Skeletal muscle satellite cell (primary cell): ENCODE measurements at regions not wholly inside any gene's neighbourhood (a gene's known extent, or its start where the extent isn't known, plus 50 kb on each side); places are given as distances from the start of the nearest gene placed in this dataset.

Source experiments
- H3K27me3 ChIP-seq: 2 replicates; pipeline ENCODE4 v1.7.0; 2013; ENCODE audit warnings: low read length; ENCODE audit not compliant: control insufficient read depth, insufficient read depth
- H3K36me3 ChIP-seq: 2 replicates; pipeline ENCODE4 v1.7.0; 2013; ENCODE audit warnings: mild to moderate bottlenecking, control low read depth, low read length; ENCODE audit not compliant: insufficient read depth
- H3K4me1 ChIP-seq: 2 replicates; pipeline ENCODE4 v1.7.0; 2013; ENCODE audit warnings: low read length; ENCODE audit not compliant: control insufficient read depth, insufficient read depth
- H3K4me2 ChIP-seq: 2 replicates; pipeline ENCODE4 v1.7.0; 2013; ENCODE audit warnings: mild to moderate bottlenecking, low read length
- H3K4me3 ChIP-seq: 2 replicates; pipeline ENCODE4 v1.7.0; 2013; ENCODE audit warnings: low read length
- H3K9ac ChIP-seq: 2 replicates; pipeline ENCODE4 v1.7.0; 2013; ENCODE audit warnings: mild to moderate bottlenecking, low read depth, low read length, moderate library complexity
- H3K9me3 ChIP-seq: replicated peaks from 2 replicates; pipeline ENCODE4 v1.7.0; 2013; ENCODE audit warnings: mild to moderate bottlenecking, control low read depth, low read length

DNA sequence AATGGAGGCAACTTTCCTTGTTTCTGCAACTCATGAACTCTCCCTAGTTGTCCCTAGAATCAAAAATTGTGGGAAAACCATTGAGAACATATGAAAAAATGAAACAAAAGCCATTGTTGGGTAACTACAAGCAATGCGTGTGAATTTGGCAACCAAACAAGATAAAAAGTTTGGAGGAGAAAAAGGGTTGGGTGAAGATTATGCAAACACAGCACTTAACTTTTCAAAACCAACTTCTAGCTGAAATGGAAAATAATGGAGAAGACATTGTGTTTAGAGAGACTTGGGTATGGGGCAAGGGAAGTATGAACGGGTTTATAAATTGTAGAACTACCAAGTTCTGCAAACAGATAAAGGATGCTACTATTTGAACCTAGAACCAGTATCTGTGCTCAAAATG is 89.0 kb upstream of the SVIL start:
- no peaks in the 10 kb centered on the region for H3K4me1 ChIP-seq
- H3K4me2 ChIP-seq: no peak overlapping the region
- no peaks in the 10 kb centered on the region for H3K27me3 ChIP-seq
- no peaks in the 10 kb centered on the region for H3K9me3 ChIP-seq
- H3K36me3 ChIP-seq: no peaks in the 10 kb centered on the region
- H3K9ac ChIP-seq: no peak overlapping the region
- H3K4me3 ChIP-seq: no peak overlapping the region

- no peaks in the 10 kb centered on the region for H3K4me1 ChIP-seq
- H3K9me3 ChIP-seq: no peaks in the 10 kb centered on the region
- no peaks in the 10 kb centered on the region for H3K36me3 ChIP-seq
- H3K27me3 ChIP-seq: no peaks in the 10 kb centered on the region
- no peak overlapping the region for H3K4me3 ChIP-seq
- H3K9ac ChIP-seq: no peak overlapping the region
- H3K4me2 ChIP-seq: no peak overlapping the region
Measured at GRCh38 chr10:29722777-29723176, 88.0 kb upstream of the SVIL start.

DNA sequence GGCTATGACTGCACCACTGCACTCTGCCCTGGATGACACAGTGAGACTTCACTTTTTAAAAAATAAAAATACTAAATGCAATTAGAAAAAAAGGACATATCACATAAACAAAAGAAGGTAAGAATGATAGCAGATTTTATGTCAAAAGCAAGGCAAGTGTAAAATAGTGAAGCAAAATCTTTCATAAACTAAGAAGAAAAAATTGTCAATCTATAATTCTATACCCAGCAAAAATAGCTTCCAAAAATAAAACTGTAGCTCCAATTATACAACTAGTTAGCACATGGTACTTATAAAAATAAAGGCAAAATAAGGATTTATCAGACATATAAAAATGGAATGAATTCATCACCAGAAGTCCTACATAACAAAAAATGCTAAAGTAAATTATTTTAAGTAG is 85.4 kb upstream of the SVIL start:
- Histone ChIP-seq H3K4me1 (no peaks in the 10 kb centered on the region), H3K36me3 (no peaks in the 10 kb centered on the region), H3K27me3 (no peaks in the 10 kb centered on the region), H3K4me3 (no peak overlapping the region), H3K9ac (no peak overlapping the region), H3K4me2 (no peak overlapping the region), H3K9me3 (no peaks in the 10 kb centered on the region)

DNA sequence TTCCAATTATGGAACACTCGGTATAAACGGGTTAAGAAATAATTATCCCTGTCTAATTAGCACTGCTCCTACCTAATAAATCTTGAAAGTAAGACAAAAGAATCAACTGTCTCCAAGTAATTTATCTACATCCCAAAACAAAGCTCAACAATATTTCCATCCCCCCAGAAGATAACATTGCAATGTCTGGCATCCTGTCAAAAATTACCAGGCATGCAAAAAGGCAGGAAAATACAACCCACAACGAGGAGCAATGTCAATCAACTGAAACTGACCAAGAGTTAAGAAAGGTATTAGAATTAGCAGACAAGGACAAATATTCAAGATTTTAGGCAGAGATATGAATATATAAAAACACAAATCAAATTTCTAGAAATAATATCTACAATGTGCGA is 84.5 kb upstream of the SVIL start:
- no peaks in the 10 kb centered on the region for H3K9me3 ChIP-seq
- no peak overlapping the region for H3K4me3 ChIP-seq
- H3K9ac ChIP-seq: no peak overlapping the region
- H3K4me2 ChIP-seq: no peak overlapping the region
- H3K36me3 ChIP-seq: no peaks in the 10 kb centered on the region
- H3K27me3 ChIP-seq: no peaks in the 10 kb centered on the region
- peaks cover 4% of the 10 kb centered on the region for H3K4me1 ChIP-seq

- Histone ChIP-seq H3K4me1 (peaks cover 14% of the 10 kb centered on the region), H3K4me2 (no peak overlapping the region), H3K36me3 (no peaks in the 10 kb centered on the region), H3K9ac (no peak overlapping the region), H3K9me3 (no peaks in the 10 kb centered on the region), H3K4me3 (no peak overlapping the region), H3K27me3 (no peaks in the 10 kb centered on the region)
Measured at GRCh38 chr10:29715296-29715695, 80.5 kb upstream of the SVIL start.

DNA sequence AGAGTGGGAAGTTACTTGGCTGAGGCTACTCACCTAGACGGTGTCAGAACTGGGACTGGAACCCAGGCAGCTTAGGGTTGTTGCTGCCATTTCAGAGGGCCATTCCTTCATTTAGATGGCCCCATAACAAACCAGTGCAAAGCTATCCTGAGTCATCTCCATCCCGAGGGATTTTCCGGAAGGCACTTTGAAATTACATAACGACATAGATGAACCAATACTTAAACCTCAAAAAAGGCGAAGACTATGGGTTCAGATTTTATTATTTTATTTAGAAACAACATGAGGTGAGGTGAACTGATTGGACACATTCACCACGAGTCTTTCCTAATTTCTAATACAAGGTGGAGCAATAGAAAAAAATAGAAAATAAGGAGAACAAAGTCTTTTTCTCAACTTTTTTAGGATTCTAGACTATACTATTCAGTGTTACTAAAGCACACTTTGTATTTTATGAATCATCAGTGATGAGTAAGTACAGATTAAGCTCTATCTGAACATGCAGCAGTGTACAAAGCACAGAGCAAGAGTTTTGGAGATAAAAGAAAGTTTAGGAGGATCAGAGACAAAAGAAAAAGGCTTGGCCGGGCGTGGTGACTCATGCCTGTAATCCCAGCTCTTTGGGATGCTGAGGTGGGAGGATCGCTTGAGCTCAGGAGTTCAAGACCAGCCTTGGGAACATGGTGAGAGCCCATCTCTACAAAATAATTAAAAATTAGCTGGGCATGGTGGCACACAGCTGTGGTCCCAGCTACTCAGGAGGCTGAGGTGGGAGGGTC is 79.5 kb upstream of the SVIL start:
- Histone ChIP-seq H3K4me2 (no peak overlapping the region), H3K4me1 (peaks cover 14% of the 10 kb centered on the region), H3K9me3 (no peaks in the 10 kb centered on the region), H3K27me3 (no peaks in the 10 kb centered on the region), H3K4me3 (no peak overlapping the region), H3K36me3 (no peaks in the 10 kb centered on the region), H3K9ac (no peak overlapping the region)

DNA sequence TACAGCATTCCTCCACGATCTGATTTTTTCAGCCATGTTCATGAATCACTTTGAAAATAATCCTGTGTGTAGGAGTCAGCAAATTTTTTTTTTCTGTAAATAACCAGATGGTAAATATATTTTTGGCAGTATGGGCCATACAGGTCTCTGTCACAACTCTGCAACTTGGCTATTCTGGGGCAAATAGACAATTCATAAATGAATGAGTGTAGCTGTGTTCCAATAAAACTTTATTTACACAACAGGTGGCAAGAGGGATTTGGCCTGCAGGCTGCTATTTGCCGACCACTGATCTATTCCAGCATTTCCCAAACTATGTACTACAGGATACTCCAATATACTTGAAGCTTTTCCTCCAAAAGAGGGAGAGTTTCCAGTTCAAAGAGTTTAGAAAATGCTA is 78.7 kb upstream of the SVIL start:
- H3K9ac ChIP-seq: no peak overlapping the region
- H3K4me3 ChIP-seq: no peak overlapping the region
- peaks cover 14% of the 10 kb centered on the region for H3K4me1 ChIP-seq
- H3K4me2 ChIP-seq: no peak overlapping the region
- no peaks in the 10 kb centered on the region for H3K27me3 ChIP-seq
- no peaks in the 10 kb centered on the region for H3K36me3 ChIP-seq
- H3K9me3 ChIP-seq: no peaks in the 10 kb centered on the region

DNA sequence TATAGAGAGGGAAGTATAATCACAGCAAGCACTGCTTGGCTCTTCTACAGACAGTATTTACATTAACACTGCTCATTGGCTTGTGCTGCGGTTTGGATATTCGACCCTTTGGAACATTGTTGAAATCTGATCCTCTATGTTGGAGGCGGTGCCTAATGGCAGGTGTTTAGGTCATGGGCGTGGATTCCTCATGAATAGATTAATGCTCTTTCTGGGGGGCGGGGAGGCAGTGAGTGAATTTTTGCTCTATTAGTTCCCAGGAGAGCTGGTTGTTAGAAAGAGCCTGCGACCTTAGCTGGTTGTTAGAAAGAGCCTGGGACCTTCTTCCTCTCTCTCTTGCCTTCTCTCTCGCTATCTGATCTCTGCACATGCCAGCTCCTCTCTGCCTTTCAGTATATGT is 77.3 kb upstream of the SVIL start:
- Histone ChIP-seq H3K4me1 (peaks cover 14% of the 10 kb centered on the region), H3K4me2 (no peak overlapping the region), H3K9ac (no peak overlapping the region), H3K36me3 (no peaks in the 10 kb centered on the region), H3K27me3 (no peaks in the 10 kb centered on the region), H3K4me3 (no peak overlapping the region), H3K9me3 (no peaks in the 10 kb centered on the region)

GRCh38 chr10:29710128-29710527 is 75.4 kb upstream of the SVIL start:
- Histone ChIP-seq H3K4me3 (no peak overlapping the region), H3K9ac (no peak overlapping the region), H3K36me3 (no peaks in the 10 kb centered on the region), H3K4me2 (no peak overlapping the region), H3K9me3 (no peaks in the 10 kb centered on the region), H3K27me3 (no peaks in the 10 kb centered on the region), H3K4me1 (peaks cover 14% of the 10 kb centered on the region)

DNA sequence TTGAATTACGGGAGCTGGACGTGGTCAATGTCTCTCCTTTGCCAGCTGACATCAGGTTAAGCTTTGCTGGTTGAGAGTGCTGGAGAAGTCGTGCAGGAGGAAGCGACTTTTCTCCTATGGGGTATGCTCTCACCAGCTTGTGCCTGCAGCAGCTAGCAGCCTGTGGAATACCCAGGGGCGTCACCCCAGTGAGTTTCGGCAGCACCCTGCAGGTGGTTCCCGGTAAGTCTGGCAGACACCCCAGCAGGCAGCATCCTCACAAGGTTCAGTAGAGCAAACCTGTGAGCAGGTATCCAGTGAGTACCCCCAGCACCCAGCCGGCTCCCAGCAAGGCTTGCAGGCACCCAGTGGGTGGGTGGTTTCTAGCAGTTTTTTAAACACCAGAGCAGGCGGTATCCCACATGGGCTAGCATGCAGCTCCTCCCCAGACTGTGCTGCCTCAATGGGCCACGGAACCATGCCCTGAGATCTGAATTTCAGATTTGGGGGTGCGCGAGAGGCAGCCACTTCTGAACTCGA is 74.8 kb upstream of the SVIL start:
- Histone ChIP-seq H3K4me1 (peaks cover 12% of the 10 kb centered on the region), H3K4me3 (no peak overlapping the region), H3K9me3 (no peaks in the 10 kb centered on the region), H3K36me3 (no peaks in the 10 kb centered on the region), H3K4me2 (no peak overlapping the region), H3K9ac (no peak overlapping the region), H3K27me3 (no peaks in the 10 kb centered on the region)

DNA sequence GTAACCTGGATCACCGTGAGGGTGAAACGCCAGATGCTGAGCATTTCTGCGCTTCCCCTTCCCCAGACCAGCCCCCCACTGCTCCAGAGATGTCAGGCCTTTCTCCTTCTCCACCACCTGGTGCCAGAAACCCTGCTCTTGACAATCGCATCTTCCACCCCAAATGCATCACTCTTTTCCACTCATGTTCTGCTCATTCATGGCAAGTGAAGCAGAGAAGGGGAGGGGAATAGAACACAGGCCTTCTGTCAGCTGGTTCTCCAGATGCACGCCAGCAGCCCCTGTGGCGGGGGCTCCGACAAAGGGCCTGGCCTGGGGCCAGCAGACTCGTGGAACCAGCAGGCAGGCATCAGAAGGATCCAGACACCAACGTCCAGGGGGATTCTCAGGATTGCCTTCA is 68.5 kb upstream of the SVIL start:
- H3K4me2 ChIP-seq: no peak overlapping the region
- H3K4me1 ChIP-seq: peaks cover 10% of the 10 kb centered on the region
- no peaks in the 10 kb centered on the region for H3K9me3 ChIP-seq
- no peaks in the 10 kb centered on the region for H3K27me3 ChIP-seq
- no peak overlapping the region for H3K4me3 ChIP-seq
- no peak overlapping the region for H3K9ac ChIP-seq
- H3K36me3 ChIP-seq: no peaks in the 10 kb centered on the region
